Pons (tissue), 1 donor: ENCODE measurements at regions not wholly inside any gene's neighbourhood (a gene's known extent, or its start where the extent isn't known, plus 50 kb on each side); places are given as distances from the start of the nearest gene placed in this dataset.

Source experiments
- DNase-seq: peaks from one replicate; pipeline ENCODE4 v3.0.0-alpha.2; 2016; ENCODE audit warnings: low spot score

GRCh38 chr1:96996001-96996400 lies 274.4 kb downstream of the PTBP2 start:
- DNase-seq, result no peak

DNA sequence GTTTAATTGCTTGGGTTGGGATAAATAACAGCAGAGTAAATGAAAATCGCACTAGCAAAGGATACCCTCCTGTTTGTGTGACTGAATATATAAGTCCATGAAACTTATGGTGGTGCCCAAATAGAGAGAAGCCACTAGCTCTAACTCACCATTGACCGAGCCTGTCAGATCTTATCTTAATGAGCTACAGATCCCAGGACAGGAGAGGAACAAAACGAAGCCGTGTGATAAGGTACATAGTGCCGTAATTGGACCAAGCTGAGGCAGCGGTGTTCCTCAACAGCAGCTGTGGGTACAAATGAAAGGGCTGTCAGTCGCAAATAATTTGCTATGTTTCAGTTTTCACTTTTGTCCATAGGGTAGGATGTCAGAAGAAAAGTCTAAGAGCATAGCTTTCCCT lies 276.1 kb downstream of the PTBP2 start:
- no peak for DNase-seq

- DNase-seq, result no peak
Observed at GRCh38 chr1:96998466-96998865, 276.9 kb downstream of the PTBP2 start.

GRCh38 chr1:96999191-96999590 lies 277.6 kb downstream of the PTBP2 start:
- no peak for DNase-seq

DNA sequence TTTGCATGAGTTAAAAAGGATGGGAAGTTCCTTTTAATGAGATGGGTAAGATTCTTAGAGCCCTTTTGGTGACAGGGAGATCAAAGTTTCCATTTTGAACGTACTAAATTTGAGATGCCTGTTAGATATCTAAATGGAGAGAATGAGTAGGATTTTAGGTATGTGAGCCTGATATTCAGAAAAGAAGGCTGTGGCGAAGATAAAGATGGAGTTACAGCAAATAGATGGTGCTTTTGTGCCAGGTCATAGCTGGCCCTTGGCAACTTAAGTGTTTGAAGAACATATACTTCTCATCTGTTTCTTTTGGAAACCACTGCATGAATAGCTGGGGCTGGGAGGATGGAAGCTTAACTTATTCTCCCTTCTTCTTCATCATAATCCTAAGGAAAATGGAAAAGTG lies 282.5 kb downstream of the PTBP2 start:
- DNase-seq, result no peak

GRCh38 chr1:97004743-97005142 lies 283.2 kb downstream of the PTBP2 start:
- no peak for DNase-seq

DNA sequence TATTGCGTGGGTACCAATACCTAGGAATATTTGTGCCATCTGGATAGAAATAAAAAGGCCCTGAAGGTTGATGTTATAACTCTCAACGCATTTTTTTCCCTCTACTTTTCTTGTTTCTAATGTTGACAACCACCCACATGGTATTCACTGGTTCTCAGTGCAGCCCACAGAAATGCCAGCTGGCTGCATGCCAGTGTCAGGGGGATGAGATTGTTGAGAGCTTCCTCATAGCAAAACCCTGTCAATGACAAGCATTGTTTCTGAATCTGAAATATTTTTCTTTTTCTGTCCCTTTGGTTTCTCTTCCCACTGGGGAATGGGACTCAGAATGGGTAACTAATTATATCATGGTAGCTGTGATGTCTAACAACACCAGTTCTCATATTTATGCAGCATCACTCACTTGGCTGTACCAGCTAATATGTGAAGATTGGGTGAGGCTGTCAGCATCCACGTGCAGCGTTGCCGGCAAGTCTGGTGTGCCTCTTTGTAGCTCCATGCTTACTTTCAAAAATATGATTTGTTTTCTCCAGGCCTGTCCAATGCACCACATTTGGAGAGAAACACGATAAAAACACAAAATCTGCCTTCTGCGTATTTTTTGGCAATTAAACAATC lies 284.6 kb downstream of the PTBP2 start:
- DNase-seq, result peak; percentile 69

DNA sequence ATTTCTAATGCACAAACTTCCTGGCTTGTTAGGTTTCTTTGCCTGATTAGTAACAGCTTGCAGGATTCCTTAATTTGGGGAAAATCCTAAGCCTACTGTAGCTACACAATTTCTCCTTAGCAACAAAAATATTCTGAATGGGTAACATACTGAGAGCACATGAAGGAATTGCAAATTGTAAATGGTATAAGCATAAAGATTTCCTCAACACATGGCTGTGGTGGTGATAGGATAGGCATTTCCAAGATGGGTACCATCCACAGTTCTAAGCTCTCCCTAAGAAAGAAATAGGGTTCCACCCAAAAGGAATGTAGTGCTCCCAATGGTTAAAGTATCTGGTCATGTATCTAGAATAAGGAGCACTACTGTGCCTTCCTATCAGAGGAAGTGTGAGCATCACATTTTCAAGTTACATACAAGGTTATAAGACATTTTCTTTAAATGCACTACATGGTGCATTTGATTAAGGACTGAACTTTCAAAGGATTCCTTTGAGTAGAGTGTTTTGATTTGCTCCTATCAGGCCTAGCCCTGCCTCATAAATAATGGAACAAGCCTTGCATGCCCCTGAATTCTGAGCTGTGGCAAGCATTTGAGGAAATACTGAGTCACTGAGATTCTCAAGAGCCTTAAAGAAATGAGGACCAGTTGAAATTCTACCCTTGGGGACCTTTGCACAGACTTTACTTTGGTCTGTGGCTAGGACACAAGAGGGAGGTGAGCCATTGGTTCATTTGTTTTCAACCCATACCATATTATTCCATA lies 286.4 kb downstream of the PTBP2 start:
- DNase-seq, result no peak

DNA sequence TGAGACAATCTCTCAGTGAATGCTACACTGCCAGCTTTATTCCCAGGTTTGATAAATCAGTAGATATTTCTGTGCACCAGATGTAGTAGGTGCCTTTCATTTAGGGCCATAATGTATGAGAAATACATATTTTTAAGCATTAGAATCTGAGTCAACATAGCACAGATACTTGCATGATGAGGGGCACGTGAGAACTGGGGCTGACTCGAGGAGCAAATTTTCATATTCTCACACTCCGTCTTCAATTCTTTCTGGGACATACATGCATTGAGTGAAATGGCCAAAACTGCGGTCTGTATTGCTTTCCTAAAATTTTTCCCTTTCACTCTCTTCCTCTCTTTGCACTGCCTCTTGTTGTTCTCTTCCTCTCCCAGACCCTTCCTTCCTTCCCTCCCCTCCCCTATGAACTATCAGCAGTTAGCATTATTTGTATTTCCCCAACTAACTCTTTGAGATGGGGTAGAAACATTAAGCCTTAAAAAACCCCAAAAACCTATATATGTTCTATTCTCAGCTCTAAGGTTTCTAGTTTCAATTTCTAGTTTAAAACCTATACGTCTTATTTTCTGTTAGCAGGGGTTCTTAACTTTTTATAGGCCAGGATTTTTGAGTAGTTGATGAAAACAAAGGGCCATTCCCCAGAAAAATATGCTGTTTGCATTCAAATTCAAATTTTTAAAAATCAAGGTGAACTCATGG lies 289.1 kb downstream of the PTBP2 start:
- DNase-seq, result no peak

- DNase-seq, result no peak
Observed at GRCh38 chr1:97013136-97013535, 291.6 kb downstream of the PTBP2 start.

GRCh38 chr1:97013941-97014340 lies 292.4 kb downstream of the PTBP2 start:
- no peak for DNase-seq

GRCh38 chr1:97014426-97014825 lies 292.8 kb downstream of the PTBP2 start:
- DNase-seq, result no peak

DNA sequence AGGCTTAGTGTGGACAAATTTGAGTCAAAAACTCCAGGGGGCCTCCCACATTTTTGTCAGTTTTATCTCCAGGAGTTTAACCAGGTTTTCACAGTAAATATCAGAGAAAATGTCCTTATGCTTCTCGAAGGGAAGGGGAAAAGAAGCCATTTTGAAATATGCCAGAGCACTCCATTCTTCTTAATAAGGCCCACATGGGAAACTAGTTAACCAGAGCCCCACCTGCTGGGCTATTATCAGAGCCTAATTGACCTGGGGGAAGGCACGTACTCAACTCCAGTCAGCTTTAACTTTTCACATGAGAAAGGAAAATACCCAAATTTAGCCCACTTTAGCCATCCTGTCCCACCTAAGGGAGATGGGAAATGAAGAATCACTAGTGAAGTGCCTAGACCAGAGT lies 296.3 kb downstream of the PTBP2 start:
- no peak for DNase-seq
